A673 (cell line): ENCODE measurements at regions not wholly inside any gene's neighbourhood (a gene's known extent, or its start where the extent isn't known, plus 50 kb on each side); places are given as distances from the start of the nearest gene placed in this dataset.

Experiments
- BruUV-seq: library from RNA; stranded (reverse); fragments of 400-500 nt; replicated peaks from 2 replicates; lab custom pipeline; 2021; lab: Mats Ljungman, UMichigan
- CTCF ChIA-PET: fragments of 300-600 bp; sonication (Branson Sonifier 250); formaldehyde crosslinking; loops from one replicate; lab custom pipeline; 2022; ENCODE audit warnings: antibody characterized with exemption; lab: Charles Lee
- POLR2A ChIA-PET: fragments of 300-600 bp; sonication (Branson Sonifier 250); formaldehyde crosslinking; loops from one replicate; lab custom pipeline; 2022; ENCODE audit warnings: antibody characterized with exemption; ENCODE audit not compliant: low non-redundant PET; lab: Charles Lee
- DNase-seq: peaks from one replicate; pipeline ENCODE4 v3.0.0-alpha.2; 2015; ENCODE audit warnings: low spot score
- H3K27ac ChIP-seq: fragments of 200-600 bp; sonication (generic); 2 replicates; pipeline ENCODE4 v1.5.1; 2016; ENCODE audit warnings: mixed run types, low read depth, mild to moderate bottlenecking, mixed read lengths, antibody characterized with exemption, low read length; ENCODE audit not compliant: poor library complexity, severe bottlenecking
- H3K27me3 ChIP-seq: fragments of 200-600 bp; sonication (generic); replicated peaks from 2 replicates; pipeline ENCODE4 v1.6.1; 2017; ENCODE audit warnings: mixed run types, low read depth, mild to moderate bottlenecking, mixed read lengths, antibody characterized with exemption, low read length; ENCODE audit not compliant: insufficient read depth, poor library complexity
- H3K36me3 ChIP-seq: fragments of 200-600 bp; sonication (generic); 2 replicates; pipeline ENCODE4 v1.6.1; 2016; ENCODE audit warnings: mixed run types, mild to moderate bottlenecking, mixed read lengths, antibody characterized with exemption, low read length; ENCODE audit not compliant: insufficient read depth, poor library complexity, severe bottlenecking
- H3K4me1 ChIP-seq: fragments of 200-600 bp; sonication (generic); 2 replicates; pipeline ENCODE4 v1.6.1; 2017; ENCODE audit warnings: mixed run types, mild to moderate bottlenecking, mixed read lengths, antibody characterized with exemption, low read length; ENCODE audit not compliant: insufficient read depth, poor library complexity, severe bottlenecking
- H3K4me3 ChIP-seq: fragments of 200-600 bp; sonication (generic); 2 replicates; pipeline ENCODE4 v1.5.1; 2016; ENCODE audit warnings: low read depth, mixed run types, mild to moderate bottlenecking, mixed read lengths, low read length; ENCODE audit not compliant: poor library complexity, severe bottlenecking
- H3K9me3 ChIP-seq: fragments of 200-600 bp; sonication (generic); 2 replicates; pipeline ENCODE4 v1.6.1; 2016; ENCODE audit warnings: mixed run types, low read depth, mild to moderate bottlenecking, mixed read lengths, antibody characterized with exemption, low read length; ENCODE audit not compliant: poor library complexity, severe bottlenecking
- EZH2 ChIP-seq: fragments of 200-600 bp; sonication (generic); IDR thresholded peaks from 2 replicates; pipeline ENCODE4 v1.6.1; 2017; ENCODE audit warnings: borderline replicate concordance, low read depth, mild to moderate bottlenecking, mixed read lengths, antibody characterized with exemption, low read length; ENCODE audit not compliant: poor library complexity, severe bottlenecking
- intact Hi-C: fragments of 100-400 bp; cut with micrococcal nuclease; formaldehyde crosslinking; loops from one replicate; pipeline ENCODE4 v1.10.0; 2022; ENCODE audit not compliant: unreplicated experiment
- TF ChIP-seq, protein P1 (sequence below): fragments of 300-800, 200-600 bp; sonication (generic); conservative IDR thresholded peaks from 2 replicates; pipeline ENCODE4 v1.5.1; 2017; ENCODE audit warnings: low read depth, mild to moderate bottlenecking, antibody characterized with exemption, low read length, moderate library complexity, mixed read lengths

DNA sequence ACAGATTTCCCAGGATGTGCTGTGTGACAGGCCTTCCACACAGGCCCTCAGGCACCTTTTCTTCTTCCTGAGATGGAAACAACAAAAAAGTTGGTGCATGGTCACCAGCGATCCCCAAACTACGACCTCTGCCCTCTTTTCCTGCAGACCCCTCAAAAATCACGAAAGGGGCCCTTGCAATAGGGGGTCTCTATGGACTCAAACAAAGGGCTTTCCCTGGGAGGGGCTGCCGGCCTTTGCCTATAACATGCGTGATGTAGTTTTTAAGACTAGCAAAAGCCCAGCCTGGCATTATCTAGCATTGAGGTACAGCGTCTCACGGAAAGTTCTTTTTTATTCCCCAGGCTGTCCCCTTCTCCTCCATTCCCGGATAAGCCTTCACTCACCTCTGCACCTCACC lies 71.2 kb downstream of the DIO3 start:
- peaks cover 17% of the 10 kb centered on the region for H3K27me3 ChIP-seq
- CTCF ChIA-PET: no interaction called here
- no peak for DNase-seq
- H3K4me1 ChIP-seq: peaks cover 6% of the 10 kb centered on the region
- POLR2A ChIA-PET: no interaction called here
- H3K36me3 ChIP-seq: no peaks in the 10 kb centered on the region
- no peak overlapping the region for H3K4me3 ChIP-seq
- no peaks in the 10 kb centered on the region for H3K9me3 ChIP-seq
- no TSS peak for BruUV-seq
- intact Hi-C loops: no loop called here
- H3K27ac ChIP-seq: no peak overlapping the region
- TF ChIP-seq, protein P1, sequence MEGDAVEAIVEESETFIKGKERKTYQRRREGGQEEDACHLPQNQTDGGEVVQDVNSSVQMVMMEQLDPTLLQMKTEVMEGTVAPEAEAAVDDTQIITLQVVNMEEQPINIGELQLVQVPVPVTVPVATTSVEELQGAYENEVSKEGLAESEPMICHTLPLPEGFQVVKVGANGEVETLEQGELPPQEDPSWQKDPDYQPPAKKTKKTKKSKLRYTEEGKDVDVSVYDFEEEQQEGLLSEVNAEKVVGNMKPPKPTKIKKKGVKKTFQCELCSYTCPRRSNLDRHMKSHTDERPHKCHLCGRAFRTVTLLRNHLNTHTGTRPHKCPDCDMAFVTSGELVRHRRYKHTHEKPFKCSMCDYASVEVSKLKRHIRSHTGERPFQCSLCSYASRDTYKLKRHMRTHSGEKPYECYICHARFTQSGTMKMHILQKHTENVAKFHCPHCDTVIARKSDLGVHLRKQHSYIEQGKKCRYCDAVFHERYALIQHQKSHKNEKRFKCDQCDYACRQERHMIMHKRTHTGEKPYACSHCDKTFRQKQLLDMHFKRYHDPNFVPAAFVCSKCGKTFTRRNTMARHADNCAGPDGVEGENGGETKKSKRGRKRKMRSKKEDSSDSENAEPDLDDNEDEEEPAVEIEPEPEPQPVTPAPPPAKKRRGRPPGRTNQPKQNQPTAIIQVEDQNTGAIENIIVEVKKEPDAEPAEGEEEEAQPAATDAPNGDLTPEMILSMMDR: no peak
- TF ChIP-seq EZH2: no peak

DNA sequence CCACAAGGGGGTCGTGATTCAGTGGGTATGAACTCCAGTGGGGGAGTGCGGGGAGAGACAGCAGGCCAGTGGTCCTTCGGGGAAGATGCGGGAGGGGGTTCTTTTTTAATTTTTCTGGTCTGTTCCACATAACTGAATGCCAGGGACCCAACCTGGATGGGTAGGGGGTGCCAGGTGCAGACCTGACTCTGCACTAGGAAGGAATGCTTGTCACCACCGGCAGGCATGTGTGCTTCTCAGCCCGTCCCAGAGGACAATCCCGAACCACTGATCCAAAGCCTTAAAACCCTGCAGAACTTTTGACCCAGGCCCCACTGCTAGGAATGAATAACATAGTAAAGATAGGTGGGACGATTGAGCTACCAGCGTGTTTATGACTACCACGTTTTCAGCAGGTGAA lies 72.0 kb downstream of the DIO3 start:
- Histone ChIP-seq H3K27ac (no peak overlapping the region), H3K9me3 (no peaks in the 10 kb centered on the region), H3K4me1 (peaks cover under 1% of the 10 kb centered on the region), H3K27me3 (peaks cover 24% of the 10 kb centered on the region), H3K4me3 (no peak overlapping the region), H3K36me3 (no peaks in the 10 kb centered on the region)
- ChIA-PET CTCF (no interaction called here), POLR2A (no interaction called here)
- intact Hi-C loops: no loop called here
- TF ChIP-seq EZH2: no peak
- TF ChIP-seq, protein P1: no peak
- no peak for DNase-seq
- BruUV-seq: no TSS peak

DNA sequence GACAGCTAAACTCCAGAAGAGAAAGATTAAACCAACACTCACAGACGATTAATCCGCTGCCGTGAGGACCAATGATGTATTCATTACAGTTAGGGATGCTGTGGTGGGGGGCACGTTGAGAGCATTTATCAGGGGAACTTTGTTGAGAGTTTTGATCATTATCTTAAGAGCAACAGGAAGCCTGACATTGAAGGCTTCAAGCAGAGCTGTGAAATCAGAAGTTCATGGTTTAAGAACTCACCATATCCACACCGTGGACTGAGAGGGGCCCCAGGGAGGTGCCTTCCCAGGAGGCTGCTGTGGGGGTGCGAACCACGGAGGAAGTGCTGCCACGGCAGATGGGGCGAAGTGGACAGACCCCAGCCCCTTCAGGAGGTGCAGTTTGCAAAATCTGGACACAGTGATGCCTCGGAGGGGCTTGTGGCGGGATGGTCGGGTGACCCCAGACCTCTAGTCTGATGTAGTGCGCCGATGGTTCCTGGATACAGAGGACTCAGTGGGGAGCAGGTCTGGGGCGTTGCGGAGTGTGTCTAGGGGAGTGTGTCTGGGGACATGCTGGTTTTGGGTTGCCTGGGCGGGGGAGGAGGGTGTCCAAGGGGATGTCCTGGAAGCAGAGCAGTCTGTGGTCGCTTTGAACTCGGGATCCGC lies 73.0 kb downstream of the DIO3 start:
- Histone ChIP-seq H3K36me3 (no peaks in the 10 kb centered on the region), H3K27ac (no peak overlapping the region), H3K27me3 (peaks cover 35% of the 10 kb centered on the region), H3K4me1 (no peaks in the 10 kb centered on the region), H3K4me3 (no peak overlapping the region), H3K9me3 (no peaks in the 10 kb centered on the region)
- TF ChIP-seq, protein P1: no peak
- no peak for TF ChIP-seq EZH2
- CTCF ChIA-PET: interaction anchor here (0.6 kb wide), 1 partner anchor 556 kb away, joined by 3 read pairs; no protein-coding TSS in a partner anchor
- BruUV-seq: no TSS peak
- intact Hi-C loops: no loop called here
- POLR2A ChIA-PET: interaction anchor here (0.6 kb wide), 1 partner anchor 330 kb away, joined by 4 read pairs; no protein-coding TSS in a partner anchor
- DNase-seq: peak; percentile 39
